IPS-NIHi11 (cell line): ENCODE measurements at regions not wholly inside any gene's neighbourhood (a gene's known extent, or its start where the extent isn't known, plus 50 kb on each side); places are given as distances from the start of the nearest gene placed in this dataset.
A peak's percentile ranks its signal among the peaks of the same experiment; 100 is the strongest.
"Not testable (repeated sequence)": the region's sequence is repeated elsewhere in the genome, so short reads cannot be mapped to it uniquely, and the experiment has no call there.

ENCODE experiments used
- DNase-seq: peaks from one replicate; pipeline ENCODE4 v3.0.0; 2012; ENCODE audit warnings: mixed read lengths, low spot score

GRCh38 chr11:98390391-98390790 lies 630.4 kb upstream of the CNTN5 start:
- no peak for DNase-seq

GRCh38 chr11:98394500-98394899 lies 626.2 kb upstream of the CNTN5 start:
- DNase-seq = not testable (repeated sequence)

GRCh38 chr11:98398508-98398907 lies 622.2 kb upstream of the CNTN5 start:
- no peak for DNase-seq

GRCh38 chr11:98409069-98409468 lies 611.7 kb upstream of the CNTN5 start:
- no peak for DNase-seq

- no peak for DNase-seq
Measured at GRCh38 chr11:98411777-98412176, 609.0 kb upstream of the CNTN5 start.

GRCh38 chr11:98417256-98417755 lies 603.4 kb upstream of the CNTN5 start:
- no peak for DNase-seq

GRCh38 chr11:98423933-98424332 lies 596.8 kb upstream of the CNTN5 start:
- no peak for DNase-seq

GRCh38 chr11:98424773-98425172 lies 596.0 kb upstream of the CNTN5 start:
- not testable (repeated sequence) for DNase-seq

GRCh38 chr11:98431463-98432359 lies 589.0 kb upstream of the CNTN5 start:
- DNase-seq = no peak

GRCh38 chr11:98434296-98434695 lies 586.5 kb upstream of the CNTN5 start:
- DNase-seq = no peak

- no peak for DNase-seq
Measured at GRCh38 chr11:98453378-98453777, 567.4 kb upstream of the CNTN5 start.

GRCh38 chr11:98455500-98456307 lies 565.0 kb upstream of the CNTN5 start:
- DNase-seq = peak; percentile 30

- no peak for DNase-seq
Measured at GRCh38 chr11:98456308-98456680, 564.5 kb upstream of the CNTN5 start.

GRCh38 chr11:98495016-98495415 lies 525.7 kb upstream of the CNTN5 start:
- DNase-seq = no peak

GRCh38 chr11:98495601-98496000 lies 525.1 kb upstream of the CNTN5 start:
- DNase-seq = no peak

- DNase-seq = no peak
Measured at GRCh38 chr11:98507208-98507607, 513.5 kb upstream of the CNTN5 start.

GRCh38 chr11:98512938-98513337 lies 507.8 kb upstream of the CNTN5 start:
- no peak for DNase-seq

GRCh38 chr11:98531576-98531975 lies 489.2 kb upstream of the CNTN5 start:
- DNase-seq = no peak

GRCh38 chr11:98536023-98536422 lies 484.7 kb upstream of the CNTN5 start:
- no peak for DNase-seq

GRCh38 chr11:98538358-98538757 lies 482.4 kb upstream of the CNTN5 start:
- DNase-seq = not testable (repeated sequence)

- no peak for DNase-seq
Measured at GRCh38 chr11:98545544-98546175, 475.1 kb upstream of the CNTN5 start.

- DNase-seq = no peak
Measured at GRCh38 chr11:98549571-98549970, 471.2 kb upstream of the CNTN5 start.
